ENCODE measurements at regions not wholly inside any gene's neighbourhood (a gene's known extent, or its start where the extent isn't known, plus 50 kb on each side); places are given as distances from the start of the nearest gene placed in this dataset.

GRCh38 chr2:9082158-9082557 is 78.7 kb upstream of the MBOAT2 start:
- no peak for DNase-seq

- no peak for DNase-seq
These were observed 78.3 kb upstream of the MBOAT2 start for GRCh38 chr2:9081750-9082149.

- DNase-seq = no peak
These were observed 74.9 kb upstream of the MBOAT2 start for GRCh38 chr2:9078405-9078804.

- no peak for DNase-seq
These were observed 74.2 kb upstream of the MBOAT2 start for GRCh38 chr2:9077691-9078090.

GRCh38 chr2:9076755-9077154 is 73.3 kb upstream of the MBOAT2 start:
- DNase-seq = no peak

GRCh38 chr2:9076210-9076609 is 72.7 kb upstream of the MBOAT2 start:
- DNase-seq = no peak

- no peak for DNase-seq
These were observed 71.4 kb upstream of the MBOAT2 start for GRCh38 chr2:9074930-9075329.

- no peak for DNase-seq
These were observed 68.2 kb upstream of the MBOAT2 start for GRCh38 chr2:9071584-9072124.

- no peak for DNase-seq
These were observed 67.5 kb upstream of the MBOAT2 start for GRCh38 chr2:9071032-9071431.

GRCh38 chr2:9069543-9069942 is 66.1 kb upstream of the MBOAT2 start:
- DNase-seq = no peak

- no peak for DNase-seq
These were observed 62.4 kb upstream of the MBOAT2 start for GRCh38 chr2:9065901-9066300.

GRCh38 chr2:9063023-9063606 is 59.6 kb upstream of the MBOAT2 start:
- DNase-seq = no peak

- DNase-seq = no peak
These were observed 57.3 kb upstream of the MBOAT2 start for GRCh38 chr2:9060819-9061218.

- no peak for DNase-seq
These were observed 54.7 kb upstream of the MBOAT2 start for GRCh38 chr2:9057939-9058761.

- DNase-seq = no peak
These were observed 52.0 kb upstream of the MBOAT2 start for GRCh38 chr2:9055471-9055870.

- no peak for DNase-seq
These were observed 50.0 kb upstream of the MBOAT2 start for GRCh38 chr2:9053534-9053931.
